Glomerular endothelial cell (primary cell): ENCODE measurements at regions not wholly inside any gene's neighbourhood (a gene's known extent, or its start where the extent isn't known, plus 50 kb on each side); places are given as distances from the start of the nearest gene placed in this dataset.
"Not testable (repeated sequence)": the region's sequence is repeated elsewhere in the genome, so short reads cannot be mapped to it uniquely, and the experiment has no call there.

ENCODE experiments used
- DNase-seq: peaks from one replicate; pipeline ENCODE4 v3.0.0-alpha.2; 2011; ENCODE audit warnings: low read depth, low spot score; ENCODE audit errors: extremely low read depth

- no peak for DNase-seq
Measured at GRCh38 chr1:29698626-29699025, 462.3 kb downstream of the PTPRU start.

- no peak for DNase-seq
Measured at GRCh38 chr1:29698033-29698432, 461.7 kb downstream of the PTPRU start.

- DNase-seq: no peak
Measured at GRCh38 chr1:29697391-29697780, 461.1 kb downstream of the PTPRU start.

GRCh38 chr1:29696656-29697390 is 460.5 kb downstream of the PTPRU start:
- no peak for DNase-seq

GRCh38 chr1:29695803-29696202 is 459.5 kb downstream of the PTPRU start:
- DNase-seq: no peak

GRCh38 chr1:29695036-29695435 is 458.7 kb downstream of the PTPRU start:
- DNase-seq: no peak

GRCh38 chr1:29691499-29691898 is 455.2 kb downstream of the PTPRU start:
- no peak for DNase-seq

- DNase-seq: no peak
Measured at GRCh38 chr1:29690156-29690555, 453.8 kb downstream of the PTPRU start.

GRCh38 chr1:29689372-29690030 is 453.2 kb downstream of the PTPRU start:
- no peak for DNase-seq

- DNase-seq: no peak
Measured at GRCh38 chr1:29688471-29689365, 452.4 kb downstream of the PTPRU start.

- no peak for DNase-seq
Measured at GRCh38 chr1:29687601-29688244, 451.4 kb downstream of the PTPRU start.

- no peak for DNase-seq
Measured at GRCh38 chr1:29687166-29687565, 450.8 kb downstream of the PTPRU start.

GRCh38 chr1:29686012-29686930 is 449.9 kb downstream of the PTPRU start:
- DNase-seq: no peak

- DNase-seq: no peak
Measured at GRCh38 chr1:29685387-29685786, 449.1 kb downstream of the PTPRU start.

GRCh38 chr1:29684141-29684540 is 447.8 kb downstream of the PTPRU start:
- DNase-seq: no peak

- DNase-seq: no peak
Measured at GRCh38 chr1:29683472-29683871, 447.1 kb downstream of the PTPRU start.

- DNase-seq: no peak
Measured at GRCh38 chr1:29682919-29683295, 446.6 kb downstream of the PTPRU start.

- no peak for DNase-seq
Measured at GRCh38 chr1:29682171-29682918, 446.0 kb downstream of the PTPRU start.

GRCh38 chr1:29681416-29681815 is 445.1 kb downstream of the PTPRU start:
- not testable (repeated sequence) for DNase-seq
